Fibroblast of the conjunctiva (primary cell): ENCODE measurements at regions not wholly inside any gene's neighbourhood (a gene's known extent, or its start where the extent isn't known, plus 50 kb on each side); places are given as distances from the start of the nearest gene placed in this dataset.
"Not testable (repeated sequence)": the region's sequence is repeated elsewhere in the genome, so short reads cannot be mapped to it uniquely, and the experiment has no call there.

Experiments used
- DNase-seq: peaks from one replicate; pipeline ENCODE4 v3.0.0-alpha.2; 2010; ENCODE audit warnings: low read depth

DNA sequence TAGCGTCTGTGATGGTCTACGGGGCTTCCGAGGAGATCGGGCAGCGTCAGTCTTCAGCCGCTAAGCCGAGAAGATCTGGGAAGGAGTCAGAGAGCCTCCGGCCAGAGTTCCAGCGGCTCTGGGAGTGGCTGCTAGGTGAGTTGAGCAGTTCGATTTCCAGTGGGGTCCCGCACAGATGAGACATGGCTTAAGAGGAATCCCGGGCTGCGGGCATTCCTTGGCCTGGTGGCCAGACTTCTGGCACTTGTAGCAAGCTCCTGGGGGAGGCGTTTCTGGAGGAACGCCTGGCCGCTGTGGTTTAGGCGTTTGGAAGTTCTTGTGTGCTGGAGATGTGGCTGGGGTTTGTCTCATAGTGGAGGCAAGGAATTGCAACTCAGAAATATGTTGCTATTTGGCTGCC lies 915.3 kb upstream of the CRIM1 start:
- not testable (repeated sequence) for DNase-seq

DNA sequence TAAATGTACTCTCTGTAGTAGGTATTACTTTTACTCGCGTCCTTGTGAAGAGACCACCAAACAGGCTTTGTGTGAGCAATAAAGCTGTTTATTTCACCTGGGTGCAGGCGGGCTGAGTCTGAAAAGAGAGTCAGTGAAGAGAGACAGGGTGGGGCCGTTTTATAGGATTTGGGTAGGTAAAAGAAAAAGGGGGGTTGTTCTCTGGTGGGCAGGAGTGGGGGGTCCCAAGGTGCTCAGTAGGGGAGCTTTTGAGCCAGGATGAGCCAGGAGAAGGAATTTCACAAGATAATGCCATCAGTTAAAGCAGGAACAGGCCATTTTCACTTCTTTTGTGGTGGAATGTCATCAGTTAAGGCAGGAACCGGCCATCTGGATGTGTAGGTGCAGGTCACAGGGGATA lies 918.7 kb upstream of the CRIM1 start:
- not testable (repeated sequence) for DNase-seq

DNA sequence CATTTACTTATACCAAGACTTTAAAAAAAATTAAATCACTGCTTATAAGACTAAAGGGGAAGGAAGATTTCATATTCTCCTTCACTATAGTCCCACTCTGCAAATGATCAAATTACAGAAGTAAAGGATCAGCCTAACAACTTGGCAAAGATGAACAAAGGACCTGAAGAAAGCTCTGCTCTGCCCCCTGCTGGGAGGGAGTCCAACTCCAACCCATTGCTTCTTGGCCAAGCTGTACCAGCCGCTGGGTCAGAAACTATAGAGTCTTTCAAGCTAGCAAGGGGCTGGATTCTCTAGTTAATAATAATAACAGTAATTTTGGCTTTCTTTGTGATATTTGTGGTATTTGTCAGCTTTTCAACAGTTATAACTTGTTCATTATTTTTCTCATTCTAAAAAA lies 927.0 kb upstream of the CRIM1 start:
- peak; percentile 3 for DNase-seq

DNA sequence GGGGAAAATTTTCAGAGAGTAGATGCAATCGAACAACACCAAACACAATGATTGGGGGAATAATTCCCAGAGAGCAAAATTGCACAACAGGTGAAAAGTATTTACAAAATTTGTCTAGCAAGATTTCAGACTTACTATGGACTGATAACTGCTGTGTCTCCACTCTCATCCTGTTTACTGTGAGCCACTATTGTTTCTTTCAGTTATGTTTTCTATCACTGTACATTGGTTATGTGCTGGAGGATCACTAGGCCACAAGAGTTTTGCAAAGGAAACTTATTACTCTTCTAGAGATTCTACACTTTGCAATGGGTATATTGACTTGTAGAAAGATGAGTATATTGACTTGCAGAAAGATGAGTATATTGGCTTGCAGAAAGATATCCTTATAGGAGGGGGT lies 934.1 kb upstream of the CRIM1 start:
- no peak for DNase-seq

DNA sequence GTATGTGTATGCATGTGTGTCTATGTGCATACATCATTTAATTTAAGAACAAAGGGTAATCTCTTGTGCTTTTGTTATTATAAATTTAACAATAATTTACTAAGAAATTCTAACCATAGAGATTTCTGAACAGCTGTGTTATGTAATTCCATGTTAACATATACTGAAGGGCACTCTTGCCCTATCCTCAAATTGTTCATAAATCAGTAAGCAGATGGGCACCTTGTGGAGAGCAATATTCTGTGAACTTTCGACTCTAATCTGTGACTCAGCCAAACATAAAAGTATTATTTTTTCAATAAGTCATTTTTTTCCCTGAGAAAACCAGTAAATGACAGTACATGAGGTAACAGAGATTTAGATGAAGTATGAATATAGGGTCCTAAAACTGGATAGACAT lies 938.3 kb upstream of the CRIM1 start:
- DNase-seq: no peak

DNA sequence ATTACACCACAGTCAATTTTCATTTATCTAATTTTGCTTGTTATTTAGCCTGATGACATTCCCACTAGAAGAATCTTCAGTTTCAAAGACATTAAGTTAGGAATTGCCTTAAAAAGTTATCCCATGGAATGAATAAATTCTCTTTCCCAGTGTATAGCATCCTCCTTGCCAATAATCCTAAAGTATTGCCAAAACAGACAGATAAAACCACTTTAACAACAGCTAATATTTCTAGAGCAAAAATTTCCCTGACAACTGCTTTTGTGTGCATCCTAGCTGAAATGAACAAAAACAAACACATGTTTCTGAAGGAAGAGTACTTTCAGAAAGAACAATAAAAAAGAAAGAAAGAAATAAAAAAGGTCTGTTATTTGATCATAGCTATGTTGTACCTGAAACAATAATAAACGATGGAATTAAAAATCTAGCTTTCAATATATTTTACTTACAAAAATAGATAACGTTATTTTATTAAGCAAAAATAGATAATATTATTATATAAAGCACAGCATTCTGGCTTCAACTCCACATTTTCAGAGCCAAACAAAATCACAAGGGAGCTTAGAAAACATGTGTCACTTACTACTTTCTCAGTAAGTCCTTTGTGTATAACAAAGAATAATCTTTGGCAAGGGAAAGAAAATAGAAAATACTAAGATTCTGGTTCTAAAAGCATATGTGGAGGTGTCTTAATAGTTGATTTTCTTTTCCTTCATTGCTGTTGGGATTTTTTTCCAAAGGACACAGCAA lies 939.0 kb upstream of the CRIM1 start:
- no peak for DNase-seq

DNA sequence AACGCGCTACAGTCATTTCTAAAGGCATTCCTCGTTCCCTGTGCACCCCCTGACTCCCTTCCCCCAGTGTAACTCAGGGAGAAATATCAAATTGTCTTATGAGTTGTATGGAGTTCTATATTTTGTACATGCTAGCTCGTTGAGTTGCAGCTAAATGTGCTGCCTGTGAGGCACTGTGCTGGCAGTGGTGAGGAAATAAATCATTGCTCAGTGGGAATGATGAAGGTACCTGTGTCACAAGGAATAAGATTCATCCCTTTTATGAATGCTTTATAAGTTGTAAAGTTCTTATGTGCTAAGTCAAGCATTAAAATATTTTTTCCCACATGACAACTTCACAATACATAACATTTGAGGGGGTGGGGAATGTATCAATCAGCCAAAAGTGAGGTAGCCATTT lies 939.6 kb upstream of the CRIM1 start:
- no peak for DNase-seq

DNA sequence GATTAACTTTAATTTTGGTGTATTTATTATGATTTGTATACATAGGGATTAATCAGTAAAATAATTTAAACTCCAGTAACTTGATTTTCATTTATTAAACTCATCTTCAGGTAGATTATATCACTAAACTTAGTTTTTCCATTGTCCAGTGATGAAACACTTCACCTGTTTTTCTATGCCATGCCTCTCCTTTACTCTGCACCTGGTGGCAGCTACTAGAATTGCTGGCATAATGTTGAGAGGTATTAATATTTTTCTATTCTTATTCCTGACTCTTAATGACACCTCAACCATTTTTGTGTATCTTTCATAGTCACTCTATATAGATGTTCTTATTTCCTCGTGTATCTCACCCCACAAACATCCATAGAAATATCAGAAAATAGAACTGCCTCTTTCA lies 940.3 kb upstream of the CRIM1 start:
- DNase-seq: no peak

DNA sequence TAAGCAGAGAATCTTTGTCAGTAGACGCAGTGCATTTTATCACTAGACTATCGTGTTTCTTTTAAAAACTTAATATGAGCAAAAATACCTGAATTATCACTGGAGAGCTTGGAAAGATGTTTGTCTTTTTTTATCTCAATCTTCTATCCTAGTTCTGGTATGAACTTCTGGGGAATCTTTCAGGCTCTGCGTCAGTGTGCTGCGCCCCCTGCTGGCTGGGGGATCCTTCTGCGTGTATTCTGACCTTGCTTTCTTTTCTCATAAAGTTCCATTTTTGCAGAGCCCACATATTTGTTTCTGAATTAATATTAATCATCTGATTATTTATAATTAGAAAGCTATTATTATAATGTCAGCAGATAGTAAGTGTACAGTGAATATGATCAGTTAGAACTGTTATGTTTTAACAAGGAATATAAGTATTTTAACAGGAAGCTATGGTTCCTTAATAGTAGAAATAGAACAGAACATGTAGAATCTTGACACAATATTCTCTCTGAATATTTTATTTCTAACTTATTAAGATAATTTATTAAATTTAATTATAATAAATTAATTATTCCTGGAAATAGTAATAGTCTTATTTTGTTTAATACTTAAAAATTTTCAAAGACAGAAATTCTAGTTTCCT lies 945.0 kb upstream of the CRIM1 start:
- DNase-seq: peak; percentile 42

DNA sequence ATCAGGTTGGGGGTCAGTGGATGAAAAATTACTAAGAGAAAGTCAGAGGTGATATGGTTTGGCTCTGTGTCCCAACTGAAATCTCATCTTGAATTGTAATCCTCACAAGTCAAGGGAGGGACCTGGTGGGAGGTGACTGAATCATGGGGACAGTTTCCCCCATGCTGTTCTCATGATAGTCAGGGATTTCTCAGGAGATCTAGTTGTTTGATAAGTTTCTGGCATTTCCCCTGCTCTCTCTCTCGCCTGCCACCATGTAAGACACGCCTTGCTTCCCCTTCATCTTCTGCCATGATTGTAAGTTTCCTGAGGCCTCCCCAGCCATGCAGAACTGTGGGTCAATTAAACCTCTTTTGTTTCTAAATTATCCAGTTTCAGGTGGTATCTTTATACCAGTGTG lies 945.8 kb upstream of the CRIM1 start:
- no peak for DNase-seq

DNA sequence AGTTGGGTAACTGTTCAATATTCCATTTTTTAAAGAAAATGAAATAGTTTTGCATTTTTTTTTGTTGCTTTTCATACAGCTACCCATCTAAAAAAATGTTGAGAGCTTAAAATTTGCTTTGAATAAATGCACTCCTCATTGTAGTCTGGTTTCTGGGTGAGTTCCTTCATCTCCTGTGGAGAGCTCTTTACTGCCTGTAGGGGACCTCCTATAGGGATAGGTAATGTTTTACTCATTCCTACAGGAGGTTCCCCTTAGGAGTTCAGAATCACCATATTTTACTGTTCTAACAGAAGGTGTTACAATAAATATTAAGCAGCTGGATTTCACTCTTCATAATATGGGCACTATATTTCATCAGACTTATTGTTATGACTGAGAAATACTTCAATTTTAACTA lies 947.3 kb upstream of the CRIM1 start:
- no peak for DNase-seq

DNA sequence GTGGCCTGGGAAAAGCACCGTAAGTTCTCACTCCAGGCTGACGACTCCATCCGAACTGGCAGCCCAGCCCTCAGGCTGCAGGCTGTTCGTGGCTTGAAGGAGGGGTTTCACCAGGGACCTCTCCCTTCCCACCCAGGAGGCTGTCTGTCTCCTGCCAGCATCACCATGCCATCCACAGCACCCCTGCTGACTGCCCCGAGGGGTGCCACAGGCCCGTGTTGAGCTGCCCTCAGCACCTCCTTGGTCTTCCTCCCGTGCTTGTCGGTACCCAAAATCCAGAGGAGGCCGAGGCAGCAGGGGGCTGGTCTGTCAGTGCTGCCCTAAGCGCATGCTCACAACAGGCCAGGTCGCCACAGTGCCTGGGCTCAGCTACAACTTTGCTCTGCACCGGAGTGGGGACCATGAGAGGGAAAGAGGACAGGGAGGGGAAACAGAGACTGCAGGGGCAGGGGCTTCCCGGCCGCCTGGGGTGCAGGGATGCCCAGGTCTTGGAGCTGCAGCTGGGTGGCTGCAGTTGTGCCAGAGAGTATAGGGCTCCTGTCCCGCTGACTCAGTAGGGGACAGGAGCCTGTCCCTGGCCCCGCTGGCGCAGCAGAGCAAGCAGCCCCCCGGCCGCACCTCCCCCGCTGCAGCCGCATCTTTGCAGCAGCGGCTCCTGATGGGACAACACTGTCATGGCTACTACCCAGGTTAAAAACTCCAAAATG lies 963.7 kb upstream of the CRIM1 start:
- DNase-seq: no peak

DNA sequence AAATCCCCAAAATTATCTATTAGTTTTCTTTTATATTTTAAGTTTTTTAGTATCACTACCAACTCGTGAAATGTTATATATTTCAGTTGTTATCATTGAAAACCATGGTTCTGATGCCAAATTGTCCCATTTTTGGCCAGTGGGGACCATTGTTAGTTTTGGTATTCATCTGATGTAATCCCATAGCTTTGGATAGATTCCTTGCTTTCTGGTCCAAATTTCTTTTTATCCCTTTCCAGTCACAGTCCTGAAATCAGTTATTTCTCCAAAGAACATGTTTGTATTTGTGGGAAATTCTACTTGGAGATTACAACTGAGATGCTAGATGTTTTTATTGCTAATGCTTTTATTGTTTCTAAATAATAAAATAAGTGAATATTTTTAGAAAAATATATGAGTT lies 976.8 kb upstream of the CRIM1 start:
- no peak for DNase-seq

DNA sequence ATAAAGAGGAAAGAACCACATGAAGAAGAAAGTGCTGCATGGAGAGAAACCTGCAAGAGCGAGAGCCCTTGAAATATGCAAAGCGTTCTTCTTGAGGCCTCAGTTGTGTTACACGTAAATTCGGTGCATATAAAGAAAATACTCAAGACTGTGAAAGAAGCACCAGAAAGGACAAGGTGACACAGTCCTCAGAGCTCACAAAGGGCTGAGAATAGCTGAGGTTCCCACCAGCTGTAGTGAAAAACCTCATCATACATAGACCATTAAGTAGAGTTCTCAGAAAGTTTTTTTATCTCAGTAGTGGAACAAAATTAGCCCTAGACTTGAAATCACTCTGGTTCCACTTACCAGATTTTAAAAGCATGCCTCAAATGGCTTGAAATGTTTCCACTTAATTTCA lies 980.7 kb upstream of the CRIM1 start:
- DNase-seq: no peak

DNA sequence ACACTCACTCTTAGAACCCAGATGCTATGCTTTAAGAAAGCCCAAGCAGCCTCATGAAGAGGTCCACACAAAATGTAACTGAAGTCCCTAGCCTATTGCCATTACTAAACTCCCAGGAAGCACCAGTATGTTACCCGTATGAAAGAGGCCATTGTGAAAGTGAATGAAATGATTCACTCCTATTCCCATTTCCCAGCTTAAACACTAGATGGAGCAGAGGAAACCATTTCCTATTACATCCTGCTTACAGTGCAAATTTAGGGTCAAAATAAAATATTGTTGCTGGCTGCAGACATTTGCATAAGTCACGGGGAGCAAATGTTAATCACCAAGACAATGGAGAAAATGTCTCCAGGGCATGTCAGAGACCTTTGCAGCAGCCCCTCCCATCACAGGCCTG lies 989.7 kb upstream of the CRIM1 start:
- DNase-seq: no peak

DNA sequence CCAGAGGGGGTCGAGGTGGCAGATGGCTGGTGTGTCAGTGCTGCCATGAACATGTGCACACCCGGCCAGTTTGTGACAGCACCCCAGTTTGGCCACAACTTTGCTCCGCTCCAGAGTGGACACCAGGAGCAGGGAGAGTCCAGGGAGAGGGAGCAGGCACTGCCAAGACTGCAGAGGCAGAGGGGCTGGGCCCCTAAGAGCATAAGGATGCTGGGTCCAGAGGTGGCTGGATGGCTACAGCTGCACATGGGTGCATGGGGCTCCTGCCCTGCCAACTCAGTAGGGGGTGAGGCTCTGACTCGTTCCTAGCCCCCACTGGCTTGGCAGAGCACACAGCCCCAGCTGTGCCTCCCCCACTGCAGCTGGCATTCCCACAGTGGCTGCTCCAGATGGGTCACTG lies 999.2 kb upstream of the CRIM1 start:
- no peak for DNase-seq

DNA sequence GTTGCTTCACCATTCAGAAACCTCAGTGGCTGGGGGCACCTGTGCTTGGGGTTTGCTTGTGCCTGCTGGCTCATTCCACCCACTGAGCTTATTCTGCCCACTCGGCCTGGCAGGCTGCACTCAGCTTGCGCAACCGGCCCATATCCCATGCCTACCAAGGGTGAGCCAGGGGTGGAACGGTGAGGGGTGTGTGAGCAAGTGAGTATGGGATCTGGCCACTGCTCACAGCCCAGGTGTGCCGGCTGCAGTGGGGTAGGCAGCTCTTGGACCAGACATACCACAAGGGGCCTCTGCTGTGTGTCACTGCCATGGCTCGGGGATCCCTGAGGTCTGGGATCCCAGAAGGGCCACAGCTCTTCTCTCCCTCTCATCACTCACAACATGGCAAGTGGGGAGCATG lies 1000.5 kb upstream of the CRIM1 start:
- DNase-seq: no peak

DNA sequence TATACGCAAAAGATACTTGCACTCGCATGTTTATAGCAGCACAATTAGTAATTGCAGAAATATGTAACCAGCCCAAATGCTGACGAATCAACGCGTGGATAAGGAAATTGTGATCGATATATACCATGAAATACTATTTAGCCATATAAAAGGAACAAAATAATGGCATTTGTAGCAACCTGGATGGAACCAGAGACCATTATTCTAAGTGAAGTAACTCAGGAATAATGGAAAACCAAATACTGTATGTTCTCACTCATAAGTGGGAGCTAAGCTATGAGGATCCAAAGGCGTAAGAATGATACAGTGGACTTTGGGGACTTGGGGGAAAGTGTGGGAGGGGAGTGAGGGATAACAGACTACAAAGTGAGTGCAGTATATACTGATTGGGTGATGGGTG lies 1008.0 kb upstream of the CRIM1 start:
- no peak for DNase-seq

DNA sequence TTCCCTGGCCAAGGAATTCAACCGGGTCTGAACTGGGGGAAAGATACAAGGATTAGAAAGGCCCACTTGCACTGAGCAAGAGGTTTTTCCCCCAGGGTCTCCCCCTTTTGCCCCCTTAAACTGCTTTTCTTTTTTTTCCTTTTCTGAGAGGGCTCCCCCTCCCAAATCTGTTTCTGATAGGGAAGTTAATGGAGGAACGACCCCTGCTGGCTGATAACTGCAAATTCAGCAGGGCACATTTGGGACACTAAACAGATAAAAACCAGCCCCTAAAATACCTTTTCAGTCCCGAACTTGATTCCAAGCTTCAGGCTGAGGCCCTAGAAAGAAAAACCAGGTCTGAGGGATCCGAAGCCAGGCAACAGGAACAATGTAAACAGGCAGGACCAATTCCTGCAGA lies 1012.4 kb upstream of the CRIM1 start:
- DNase-seq: no peak

DNA sequence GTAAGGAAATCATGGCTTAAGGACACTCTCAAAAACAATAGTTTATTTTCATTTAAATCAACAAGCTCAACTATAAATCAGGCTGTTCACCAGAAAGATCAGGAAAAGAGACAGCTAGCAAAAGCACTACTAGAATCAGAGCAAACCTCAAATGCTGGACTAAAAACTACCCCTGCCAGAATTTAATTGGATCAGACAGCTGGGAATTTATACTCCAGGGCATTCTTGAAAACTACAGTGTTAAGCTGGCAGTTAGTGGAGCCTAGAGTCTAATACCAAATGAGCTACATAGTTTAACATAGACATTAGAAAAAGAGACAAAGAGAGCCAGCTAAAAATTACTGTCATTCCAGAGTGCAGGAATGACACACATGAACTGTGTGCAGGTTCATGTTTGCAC lies 1016.4 kb upstream of the CRIM1 start:
- DNase-seq: no peak

DNA sequence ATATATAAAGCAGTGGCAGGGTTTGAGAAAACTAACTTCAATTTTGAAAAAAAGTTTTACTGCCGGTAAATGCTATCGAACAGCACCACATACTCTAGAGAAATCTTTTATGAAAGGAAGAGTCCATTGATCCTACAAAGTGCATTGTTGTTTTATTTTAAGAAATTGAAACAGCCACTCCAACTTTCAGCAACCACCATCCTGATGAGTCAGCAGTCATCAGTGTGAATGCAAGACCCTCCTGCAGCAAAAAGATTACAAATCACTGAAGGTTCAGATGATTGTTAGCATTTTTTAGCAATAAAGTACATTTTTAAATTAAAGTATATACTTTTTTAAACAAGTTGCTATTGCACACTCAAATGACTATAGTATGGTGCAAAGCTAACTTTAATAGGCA lies 1017.7 kb upstream of the CRIM1 start:
- no peak for DNase-seq

DNA sequence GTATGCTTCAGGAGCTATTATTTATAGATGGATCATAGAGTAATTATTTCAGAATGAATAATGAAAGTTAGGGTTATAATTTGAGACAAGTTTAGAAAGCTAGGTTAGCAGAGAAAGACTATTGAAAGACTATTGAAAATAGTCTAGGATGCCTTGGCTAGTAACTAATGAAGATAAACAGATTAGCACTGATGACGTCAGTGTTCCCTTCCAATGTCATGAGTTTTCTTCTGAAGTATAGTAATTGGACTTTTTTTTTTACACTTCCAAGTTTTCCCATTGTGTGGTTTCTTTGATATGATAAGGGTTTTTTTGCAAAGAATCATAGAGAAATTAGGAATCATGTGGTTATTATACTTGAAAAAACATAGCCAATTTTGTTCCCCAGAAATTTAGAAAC lies 1041.5 kb upstream of the CRIM1 start:
- no peak for DNase-seq

DNA sequence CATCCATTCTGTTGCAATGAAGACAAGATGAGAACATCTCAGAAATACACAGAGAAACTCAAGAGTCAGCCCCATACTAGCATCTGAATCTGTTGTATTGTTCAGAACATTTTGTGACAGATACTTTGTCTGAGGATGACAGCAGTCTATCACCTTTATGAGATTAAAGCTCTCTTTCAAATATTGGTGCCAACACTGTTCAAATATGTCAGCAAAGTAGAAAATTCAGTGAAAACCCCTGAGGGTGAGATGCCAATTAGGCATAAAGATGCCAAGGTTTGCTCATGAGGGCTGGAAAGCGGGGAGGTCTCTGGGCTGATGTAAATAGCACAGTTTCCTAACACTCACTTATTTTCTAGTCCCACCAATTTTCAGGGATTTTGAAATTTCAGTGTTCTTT lies 1054.2 kb upstream of the CRIM1 start:
- no peak for DNase-seq

DNA sequence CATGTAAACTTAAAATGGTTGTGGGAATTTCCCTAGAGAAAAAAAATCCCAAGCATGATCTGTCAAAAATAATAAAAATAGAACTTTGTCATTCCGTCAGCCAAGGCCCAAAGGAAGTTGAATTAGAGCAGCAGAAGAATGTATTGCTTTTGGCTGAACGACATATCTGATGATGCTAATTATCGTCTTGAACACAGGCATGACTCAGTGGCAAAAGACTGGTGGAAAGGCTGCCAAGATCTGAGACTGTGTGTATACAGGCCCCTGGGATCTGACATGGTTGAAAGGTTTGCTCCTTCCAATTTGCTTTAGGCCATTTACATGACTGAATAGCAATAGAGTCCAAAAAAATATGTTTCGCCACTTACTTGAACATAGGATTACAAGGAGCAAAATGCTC lies 1057.1 kb upstream of the CRIM1 start:
- peak; percentile 85 for DNase-seq
